IgD-negative memory B cell (primary cell): ENCODE measurements at regions not wholly inside any gene's neighbourhood (a gene's known extent, or its start where the extent isn't known, plus 50 kb on each side); places are given as distances from the start of the nearest gene placed in this dataset.

Source experiments
- H3K27ac Mint-ChIP-seq, 3 donors: one replicate each; pipeline ENCODE4 v1.8.0; 2020 to 2022; ENCODE audit warnings: mild to moderate bottlenecking in 3 of 3, mixed read lengths in 3 of 3, moderate library complexity in 1 of 3
- H3K27me3 Mint-ChIP-seq: one replicate; pipeline ENCODE4 v1.8.0; 2021; ENCODE audit warnings: mixed read lengths
- H3K36me3 Mint-ChIP-seq: one replicate; pipeline ENCODE4 v1.8.0; 2020; ENCODE audit warnings: mild to moderate bottlenecking, mixed read lengths
- H3K4me1 Mint-ChIP-seq, 3 donors: one replicate each; pipeline ENCODE4 v1.8.0; 2020 to 2022; ENCODE audit warnings: mixed read lengths in 3 of 3, mild to moderate bottlenecking in 1 of 3
- H3K4me3 Mint-ChIP-seq, 4 donors: one replicate each; pipeline ENCODE4 v1.8.0; 2020 to 2022; ENCODE audit warnings: mild to moderate bottlenecking in 4 of 4, mixed read lengths in 4 of 4, moderate library complexity in 3 of 4
- H3K9me3 Mint-ChIP-seq, 3 donors: one replicate each; pipeline ENCODE4 v1.8.0; 2020 to 2021; ENCODE audit warnings: mixed read lengths in 3 of 3, mild to moderate bottlenecking in 1 of 3

GRCh38 chr13:73938372-73939070 lies 195.7 kb downstream of the KLF12 start:
- Mint-ChIP-seq H3K4me1 (peaks cover 19 to 46% (median 28%) of the 10 kb centered on the region in 3 donors), H3K9me3 (no peaks in the 10 kb centered on the region), H3K4me3 (no peak overlapping the region), H3K36me3 (peaks cover 27% of the 10 kb centered on the region), H3K27me3 (no peaks in the 10 kb centered on the region), H3K27ac (no peak overlapping the region)

GRCh38 chr13:73937441-73937840 lies 196.8 kb downstream of the KLF12 start:
- H3K36me3 Mint-ChIP-seq, result peaks cover 24% of the 10 kb centered on the region
- H3K4me3 Mint-ChIP-seq, result no peak overlapping the region
- H3K9me3 Mint-ChIP-seq, result no peaks in the 10 kb centered on the region
- no peak overlapping the region for H3K27ac Mint-ChIP-seq
- H3K4me1 Mint-ChIP-seq, result peaks cover 16 to 48% (median 22%) of the 10 kb centered on the region in 3 donors
- H3K27me3 Mint-ChIP-seq, result no peaks in the 10 kb centered on the region

GRCh38 chr13:73935991-73936390 lies 198.2 kb downstream of the KLF12 start:
- H3K36me3 Mint-ChIP-seq, result peaks cover 21% of the 10 kb centered on the region
- H3K27me3 Mint-ChIP-seq, result no peaks in the 10 kb centered on the region
- peaks cover 11 to 44% (median 22%) of the 10 kb centered on the region in 3 donors for H3K4me1 Mint-ChIP-seq
- H3K9me3 Mint-ChIP-seq, result no peaks in the 10 kb centered on the region
- H3K27ac Mint-ChIP-seq, result no peak overlapping the region
- no peak overlapping the region for H3K4me3 Mint-ChIP-seq

GRCh38 chr13:73934771-73935170 lies 199.4 kb downstream of the KLF12 start:
- Mint-ChIP-seq H3K36me3 (peaks cover 17% of the 10 kb centered on the region), H3K9me3 (no peaks in the 10 kb centered on the region), H3K27me3 (no peaks in the 10 kb centered on the region), H3K4me1 (peaks cover 8 to 37% (median 15%) of the 10 kb centered on the region in 3 donors), H3K4me3 (no peak overlapping the region), H3K27ac (no peak overlapping the region)

GRCh38 chr13:73934215-73934641 lies 200.0 kb downstream of the KLF12 start:
- H3K4me1 Mint-ChIP-seq, result peaks cover 8 to 34% (median 20%) of the 10 kb centered on the region in 3 donors
- H3K36me3 Mint-ChIP-seq, result peaks cover 17% of the 10 kb centered on the region
- no peak overlapping the region for H3K4me3 Mint-ChIP-seq
- no peaks in the 10 kb centered on the region for H3K27me3 Mint-ChIP-seq
- H3K27ac Mint-ChIP-seq, result peak overlapping the region in 1 of 3 donors; percentile 29
- no peaks in the 10 kb centered on the region for H3K9me3 Mint-ChIP-seq

GRCh38 chr13:73933795-73934194 lies 200.4 kb downstream of the KLF12 start:
- Mint-ChIP-seq H3K9me3 (no peaks in the 10 kb centered on the region), H3K4me1 (peaks cover 11 to 37% (median 22%) of the 10 kb centered on the region in 3 donors), H3K36me3 (peaks cover 17% of the 10 kb centered on the region), H3K27ac (peak overlapping the region in 1 of 3 donors; percentile 29), H3K27me3 (no peaks in the 10 kb centered on the region), H3K4me3 (no peak overlapping the region)

GRCh38 chr13:73932091-73932490 lies 202.1 kb downstream of the KLF12 start:
- H3K27me3 Mint-ChIP-seq, result no peaks in the 10 kb centered on the region
- peaks cover 15% of the 10 kb centered on the region for H3K36me3 Mint-ChIP-seq
- no peak overlapping the region for H3K4me3 Mint-ChIP-seq
- H3K4me1 Mint-ChIP-seq, result peaks cover 11 to 41% (median 27%) of the 10 kb centered on the region in 3 donors
- H3K27ac Mint-ChIP-seq, result no peak overlapping the region
- no peaks in the 10 kb centered on the region for H3K9me3 Mint-ChIP-seq

- H3K27me3 Mint-ChIP-seq, result no peaks in the 10 kb centered on the region
- peaks cover 21 to 39% (median 37%) of the 10 kb centered on the region in 3 donors for H3K4me1 Mint-ChIP-seq
- H3K4me3 Mint-ChIP-seq, result no peak overlapping the region
- H3K36me3 Mint-ChIP-seq, result peaks cover 11% of the 10 kb centered on the region
- H3K9me3 Mint-ChIP-seq, result no peaks in the 10 kb centered on the region
- no peak overlapping the region for H3K27ac Mint-ChIP-seq
Observed at GRCh38 chr13:73929287-73929932, 204.8 kb downstream of the KLF12 start.

GRCh38 chr13:73924607-73925006 lies 209.6 kb downstream of the KLF12 start:
- peak overlapping the region in 1 of 4 donors; percentile 61 for H3K4me3 Mint-ChIP-seq
- H3K36me3 Mint-ChIP-seq, result peaks cover 10% of the 10 kb centered on the region
- peaks cover 19 to 40% (median 35%) of the 10 kb centered on the region in 3 donors for H3K4me1 Mint-ChIP-seq
- H3K9me3 Mint-ChIP-seq, result no peaks in the 10 kb centered on the region
- H3K27me3 Mint-ChIP-seq, result no peaks in the 10 kb centered on the region
- H3K27ac Mint-ChIP-seq, result peak overlapping the region in 1 of 3 donors; percentile 82

GRCh38 chr13:73922493-73923393 lies 211.5 kb downstream of the KLF12 start:
- Mint-ChIP-seq H3K36me3 (peaks cover 10% of the 10 kb centered on the region), H3K27me3 (no peaks in the 10 kb centered on the region), H3K4me1 (peaks cover 18 to 45% (median 39%) of the 10 kb centered on the region in 3 donors), H3K4me3 (peak overlapping the region in 1 of 4 donors; percentile 25), H3K27ac (no peak overlapping the region), H3K9me3 (no peaks in the 10 kb centered on the region)

GRCh38 chr13:73918691-73919090 lies 215.5 kb downstream of the KLF12 start:
- Mint-ChIP-seq H3K4me3 (no peak overlapping the region), H3K4me1 (peaks cover 24 to 47% (median 44%) of the 10 kb centered on the region in 3 donors), H3K27ac (peak overlapping the region in 1 of 3 donors; percentile 18)

GRCh38 chr13:73913751-73914518 lies 220.3 kb downstream of the KLF12 start:
- H3K4me3 Mint-ChIP-seq, result peak overlapping the region in 1 of 4 donors; percentile 86
- H3K4me1 Mint-ChIP-seq, result peaks cover 34 to 52% (median 48%) of the 10 kb centered on the region in 3 donors
- peak overlapping the region in 1 of 3 donors; percentile 2 for H3K27ac Mint-ChIP-seq
- H3K36me3 Mint-ChIP-seq, result peaks cover 1% of the 10 kb centered on the region
- H3K27me3 Mint-ChIP-seq, result no peaks in the 10 kb centered on the region
- no peaks in the 10 kb centered on the region for H3K9me3 Mint-ChIP-seq

More at GRCh38 chr13:73918691-73919090, 215.5 kb downstream of the KLF12 start:
- H3K27me3 Mint-ChIP-seq, result no peaks in the 10 kb centered on the region
- no peaks in the 10 kb centered on the region for H3K9me3 Mint-ChIP-seq
- peaks cover 8% of the 10 kb centered on the region for H3K36me3 Mint-ChIP-seq

GRCh38 chr13:73913079-73913740 lies 221.0 kb downstream of the KLF12 start:
- H3K36me3 Mint-ChIP-seq, result peaks cover 4% of the 10 kb centered on the region
- peak overlapping the region in 2 of 3 donors; percentile 3 to 19 for H3K27ac Mint-ChIP-seq
- peaks cover 37 to 45% (median 45%) of the 10 kb centered on the region in 3 donors for H3K4me1 Mint-ChIP-seq
- no peaks in the 10 kb centered on the region for H3K9me3 Mint-ChIP-seq
- no peaks in the 10 kb centered on the region for H3K27me3 Mint-ChIP-seq
- no peak overlapping the region for H3K4me3 Mint-ChIP-seq

- Mint-ChIP-seq H3K27me3 (no peaks in the 10 kb centered on the region), H3K36me3 (peaks cover 4% of the 10 kb centered on the region), H3K4me1 (peaks cover 34 to 44% (median 39%) of the 10 kb centered on the region in 3 donors), H3K4me3 (no peak overlapping the region), H3K27ac (no peak overlapping the region), H3K9me3 (no peaks in the 10 kb centered on the region)
Observed at GRCh38 chr13:73911361-73911760, 222.8 kb downstream of the KLF12 start.
